ENCODE measurements at regions not wholly inside any gene's neighbourhood (a gene's known extent, or its start where the extent isn't known, plus 50 kb on each side); places are given as distances from the start of the nearest gene placed in this dataset.

DNA sequence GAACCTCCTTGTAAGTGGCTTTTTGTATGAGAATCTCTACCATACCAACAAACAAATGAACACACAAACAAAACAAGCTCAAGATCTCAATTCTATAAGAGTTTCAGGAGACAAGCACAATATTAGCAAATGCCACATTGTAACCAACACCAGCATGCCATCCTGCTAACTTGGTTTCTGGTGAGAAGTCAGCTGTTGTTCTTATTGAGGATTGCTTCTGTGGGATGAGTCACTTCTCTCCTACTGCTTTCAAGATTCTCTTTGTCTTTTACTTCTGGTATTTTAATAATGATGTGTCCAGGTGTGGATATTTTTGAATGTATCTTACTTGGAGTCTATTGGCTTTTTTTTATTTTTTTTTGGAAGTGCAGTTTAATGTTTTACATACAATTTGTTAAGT lies 131.7 kb downstream of the BCL2L11 start:
- TF ChIP-seq EZH2 (IDR thresholded peaks at IDR 0.05; ENCODE audit: low read length, unreplicated experiment) (no peak), EZH2phosphoT487 (IDR thresholded peaks at IDR 0.05; ENCODE audit: borderline replicate concordance, low read length) (no peak)
- TF ChIP-seq, protein P1, sequence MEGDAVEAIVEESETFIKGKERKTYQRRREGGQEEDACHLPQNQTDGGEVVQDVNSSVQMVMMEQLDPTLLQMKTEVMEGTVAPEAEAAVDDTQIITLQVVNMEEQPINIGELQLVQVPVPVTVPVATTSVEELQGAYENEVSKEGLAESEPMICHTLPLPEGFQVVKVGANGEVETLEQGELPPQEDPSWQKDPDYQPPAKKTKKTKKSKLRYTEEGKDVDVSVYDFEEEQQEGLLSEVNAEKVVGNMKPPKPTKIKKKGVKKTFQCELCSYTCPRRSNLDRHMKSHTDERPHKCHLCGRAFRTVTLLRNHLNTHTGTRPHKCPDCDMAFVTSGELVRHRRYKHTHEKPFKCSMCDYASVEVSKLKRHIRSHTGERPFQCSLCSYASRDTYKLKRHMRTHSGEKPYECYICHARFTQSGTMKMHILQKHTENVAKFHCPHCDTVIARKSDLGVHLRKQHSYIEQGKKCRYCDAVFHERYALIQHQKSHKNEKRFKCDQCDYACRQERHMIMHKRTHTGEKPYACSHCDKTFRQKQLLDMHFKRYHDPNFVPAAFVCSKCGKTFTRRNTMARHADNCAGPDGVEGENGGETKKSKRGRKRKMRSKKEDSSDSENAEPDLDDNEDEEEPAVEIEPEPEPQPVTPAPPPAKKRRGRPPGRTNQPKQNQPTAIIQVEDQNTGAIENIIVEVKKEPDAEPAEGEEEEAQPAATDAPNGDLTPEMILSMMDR (conservative IDR thresholded peaks at IDR 0.05; ENCODE audit: low read depth, low read length), result no peak

All from PC-3 (cell line).